Mesendoderm (in vitro differentiated cells): ENCODE measurements at regions not wholly inside any gene's neighbourhood (a gene's known extent, or its start where the extent isn't known, plus 50 kb on each side); places are given as distances from the start of the nearest gene placed in this dataset.

ENCODE experiments used
- DNase-seq: peaks from one replicate; pipeline ENCODE4 v3.0.0; 2013
- H2AK5ac ChIP-seq: 2 replicates; pipeline ENCODE4 v1.6.1; 2013; ENCODE audit warnings: low read length, inconsistent platforms
- H2BK120ac ChIP-seq: 2 replicates; pipeline ENCODE4 v1.6.1; 2013; ENCODE audit warnings: low read depth, mild to moderate bottlenecking, low read length, moderate library complexity, mixed read lengths
- H2BK15ac ChIP-seq: replicated peaks from 2 replicates; pipeline ENCODE4 v1.6.1; 2013; ENCODE audit warnings: low read depth, mild to moderate bottlenecking, moderate library complexity
- H2BK5ac ChIP-seq: 2 replicates; pipeline ENCODE4 v1.6.1; 2013; ENCODE audit warnings: low read length, inconsistent platforms
- H3K18ac ChIP-seq: 2 replicates; pipeline ENCODE4 v1.6.1; 2013; ENCODE audit warnings: mild to moderate bottlenecking, low read length, mixed read lengths
- H3K23ac ChIP-seq: one replicate; pipeline ENCODE4 v1.6.1; 2013; ENCODE audit warnings: low read length
- H3K27ac ChIP-seq: 2 replicates; pipeline ENCODE4 v1.5.1; 2013; ENCODE audit warnings: low read depth, mild to moderate bottlenecking, inconsistent platforms, low read length, moderate library complexity
- H3K27me3 ChIP-seq: 2 replicates; pipeline ENCODE4 v1.6.1; 2013; ENCODE audit warnings: low read length, control low read depth, mild to moderate bottlenecking, inconsistent platforms; ENCODE audit not compliant: insufficient read depth, poor library complexity
- H3K36me3 ChIP-seq: 2 replicates; pipeline ENCODE4 v1.6.1; 2013; ENCODE audit warnings: low read length, inconsistent platforms; ENCODE audit not compliant: control insufficient read depth, insufficient read depth
- H3K4ac ChIP-seq: one replicate; pipeline ENCODE4 v1.6.1; 2013; ENCODE audit warnings: low read depth, mild to moderate bottlenecking, low read length, moderate library complexity
- H3K4me1 ChIP-seq: 2 replicates; pipeline ENCODE4 v1.6.1; 2013; ENCODE audit warnings: low read depth, low read length, inconsistent platforms; ENCODE audit not compliant: control insufficient read depth
- H3K4me2 ChIP-seq: 2 replicates; pipeline ENCODE4 v1.6.1; 2013; ENCODE audit warnings: low read length
- H3K4me3 ChIP-seq: 2 replicates; pipeline ENCODE4 v1.5.1; 2013; ENCODE audit warnings: mild to moderate bottlenecking, low read length
- H3K56ac ChIP-seq: one replicate; pipeline ENCODE4 v1.6.1; 2013; ENCODE audit warnings: low read length
- H3K79me1 ChIP-seq: 2 replicates; pipeline ENCODE4 v1.6.1; 2013; ENCODE audit warnings: low read length, inconsistent platforms
- H3K79me2 ChIP-seq: 2 replicates; pipeline ENCODE4 v1.6.1; 2013; ENCODE audit warnings: mild to moderate bottlenecking, low read length; ENCODE audit not compliant: control insufficient read depth, insufficient read depth
- H3K9ac ChIP-seq: 2 replicates; pipeline ENCODE4 v1.6.1; 2013; ENCODE audit warnings: low read length, inconsistent platforms
- H4K5ac ChIP-seq: one replicate; pipeline ENCODE4 v1.6.1; 2013; ENCODE audit warnings: low read length
- H4K8ac ChIP-seq: one replicate; pipeline ENCODE4 v1.6.1; 2013; ENCODE audit warnings: low read depth, mild to moderate bottlenecking, control low read depth, low read length, moderate library complexity
- WGBS: extraction: QIAGEN DNeasy Blood & Tissue Kit; methylation state at CpG from one replicate; pipeline ENCODE4 v1.1.7; 2013; ENCODE audit warnings: low lambda C conversion rate, missing lambda C conversion rate; ENCODE audit not compliant: insufficient coverage; ENCODE audit errors: extremely low coverage; 5-methylcytosine and 5-hydroxymethylcytosine counted together

DNA sequence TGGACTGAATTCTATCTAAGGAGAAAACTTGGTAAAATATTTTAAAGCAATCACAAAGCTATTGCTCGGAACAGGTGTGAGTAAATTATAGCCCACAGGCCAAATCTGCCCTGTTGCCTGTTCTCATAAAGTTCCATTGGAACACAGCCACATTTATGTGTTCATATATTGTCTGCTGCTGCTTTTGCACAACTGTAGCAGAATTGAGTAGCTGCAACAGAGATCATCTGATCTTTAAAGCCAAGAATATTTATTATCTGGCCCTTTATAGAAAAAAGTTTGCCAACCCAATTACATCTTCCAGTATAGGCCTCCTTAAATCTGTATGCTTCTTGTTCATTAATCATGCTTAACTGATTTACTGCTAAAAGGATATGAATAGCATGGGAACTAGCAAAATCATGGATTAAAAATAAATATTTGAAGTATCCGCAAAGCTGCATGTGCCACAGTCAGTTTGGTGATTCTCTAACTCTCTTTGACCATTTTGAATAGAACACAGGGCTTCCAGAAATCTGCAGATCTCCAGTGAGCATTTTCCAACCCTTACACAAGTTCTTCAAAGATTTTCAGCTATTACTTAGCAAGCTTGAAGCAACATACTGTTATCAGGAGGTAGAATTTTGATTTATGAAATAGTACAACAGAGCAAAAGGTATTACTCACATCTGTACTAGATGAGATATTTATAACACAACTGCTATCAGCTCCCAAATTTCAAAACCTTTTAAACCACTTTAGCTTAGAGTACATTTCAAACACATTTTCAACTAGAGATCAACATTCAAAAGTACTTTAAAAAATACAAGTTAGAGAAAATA, 312.6 kb upstream of the ID4 start:
- no peak overlapping the region for H3K27ac ChIP-seq
- no peaks in the 10 kb centered on the region for H3K4me1 ChIP-seq
- H3K79me1 ChIP-seq: no peaks in the 10 kb centered on the region
- no peak overlapping the region for H4K5ac ChIP-seq
- no peak overlapping the region for H3K9ac ChIP-seq
- H2BK15ac ChIP-seq: no peak overlapping the region
- no peak overlapping the region for H3K56ac ChIP-seq
- H3K27me3 ChIP-seq: no peaks in the 10 kb centered on the region
- H3K36me3 ChIP-seq: no peaks in the 10 kb centered on the region
- H3K79me2 ChIP-seq: no peaks in the 10 kb centered on the region
- no peak overlapping the region for H4K8ac ChIP-seq
- no peak overlapping the region for H3K23ac ChIP-seq
- no peak overlapping the region for H2BK120ac ChIP-seq
- no peak overlapping the region for H3K18ac ChIP-seq
- no peak overlapping the region for H3K4ac ChIP-seq
- no peak overlapping the region for H3K4me2 ChIP-seq
- H2AK5ac ChIP-seq: no peak overlapping the region
- no peak overlapping the region for H2BK5ac ChIP-seq
- no peak overlapping the region for H3K4me3 ChIP-seq
- no CpG with 5 or more reads among the region's 2 CpGs for WGBS
- no peak for DNase-seq

DNA sequence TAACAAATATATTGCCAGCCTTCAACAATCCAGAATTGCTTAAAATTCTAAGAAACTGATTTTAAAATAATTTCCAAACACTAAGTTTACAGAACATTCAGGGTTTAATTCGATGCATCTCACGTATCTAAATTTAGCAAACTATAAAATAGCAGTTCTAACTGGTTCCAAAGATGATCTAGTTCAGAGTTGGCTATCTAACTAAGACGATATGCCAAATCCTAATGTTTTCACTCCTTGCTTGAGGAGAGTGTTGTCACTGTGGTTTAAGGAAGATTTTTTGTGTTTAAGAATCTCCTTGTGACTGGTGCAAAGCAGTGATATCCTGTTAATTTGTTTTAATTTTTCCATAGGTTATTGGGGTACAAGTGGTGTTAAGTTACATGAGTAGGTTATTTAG, 311.5 kb upstream of the ID4 start:
- Histone ChIP-seq H4K5ac (no peak overlapping the region), H3K4me2 (no peak overlapping the region), H3K27ac (no peak overlapping the region), H2BK5ac (no peak overlapping the region), H3K79me2 (no peaks in the 10 kb centered on the region), H3K4me3 (no peak overlapping the region), H3K4me1 (no peaks in the 10 kb centered on the region), H2AK5ac (no peak overlapping the region), H3K79me1 (no peaks in the 10 kb centered on the region), H3K4ac (no peak overlapping the region), H3K23ac (no peak overlapping the region), H3K27me3 (no peaks in the 10 kb centered on the region), H3K9ac (no peak overlapping the region), H3K56ac (no peak overlapping the region), H2BK120ac (no peak overlapping the region), H3K18ac (no peak overlapping the region), H3K36me3 (no peaks in the 10 kb centered on the region), H4K8ac (no peak overlapping the region), H2BK15ac (no peak overlapping the region)
- no CpG with 5 or more reads among the region's 3 CpGs for WGBS
- DNase-seq: no peak

DNA sequence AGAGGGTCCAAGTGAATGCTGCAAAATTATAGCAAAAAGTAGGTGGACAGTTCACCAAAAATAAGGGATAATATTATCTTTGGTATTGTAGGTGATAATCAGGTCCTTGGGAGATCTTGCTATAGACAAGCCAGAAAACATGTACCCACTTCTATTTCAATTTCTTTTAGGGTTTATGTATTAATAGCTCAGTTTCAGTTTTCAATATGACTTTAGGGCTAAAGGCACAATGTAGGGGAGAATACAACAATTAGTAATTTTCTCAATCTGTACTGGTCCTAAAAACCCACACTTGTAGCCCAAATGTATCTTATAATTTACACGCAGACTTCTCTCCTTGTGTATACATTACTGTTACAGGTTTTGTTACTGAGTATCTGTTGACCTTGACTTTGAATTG, 307.0 kb upstream of the ID4 start:
- Histone ChIP-seq H3K79me1 (no peaks in the 10 kb centered on the region), H3K79me2 (no peaks in the 10 kb centered on the region), H2BK5ac (no peak overlapping the region), H4K5ac (no peak overlapping the region), H3K23ac (no peak overlapping the region), H2BK120ac (no peak overlapping the region), H4K8ac (no peak overlapping the region), H3K27me3 (no peaks in the 10 kb centered on the region), H2BK15ac (no peak overlapping the region), H3K27ac (no peak overlapping the region), H3K9ac (no peak overlapping the region), H3K36me3 (no peaks in the 10 kb centered on the region), H3K56ac (no peak overlapping the region), H3K4me1 (no peaks in the 10 kb centered on the region), H3K4me2 (no peak overlapping the region), H3K4me3 (no peak overlapping the region), H3K18ac (no peak overlapping the region), H2AK5ac (no peak overlapping the region), H3K4ac (no peak overlapping the region)
- no CpG with 5 or more reads among the region's 1 CpG for WGBS
- DNase-seq: no peak

DNA sequence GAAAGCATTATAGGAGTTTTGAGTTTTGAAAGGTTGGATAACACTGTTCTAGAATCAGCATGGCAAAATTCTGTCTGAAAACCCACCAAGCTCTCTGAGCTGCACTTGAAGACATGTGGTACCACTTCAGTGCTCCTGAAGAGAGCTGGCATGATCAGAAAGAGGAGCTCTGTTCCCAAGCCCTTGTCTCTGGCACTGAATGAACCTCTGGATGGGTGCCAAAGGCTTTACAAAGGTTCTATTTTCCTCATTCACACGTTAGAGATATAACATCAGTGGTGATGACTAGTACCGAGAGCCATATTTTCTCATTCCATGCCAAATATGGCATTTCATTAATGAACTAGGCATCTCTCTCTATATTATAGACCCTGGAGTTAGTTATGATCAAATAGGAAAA, 301.8 kb upstream of the ID4 start:
- no CpG with 5 or more reads among the region's 2 CpGs for WGBS
- Histone ChIP-seq H3K27ac (no peak overlapping the region), H3K79me1 (no peaks in the 10 kb centered on the region), H3K4ac (no peak overlapping the region), H3K27me3 (no peaks in the 10 kb centered on the region), H2AK5ac (no peak overlapping the region), H3K9ac (no peak overlapping the region), H3K56ac (no peak overlapping the region), H2BK15ac (no peak overlapping the region), H3K4me1 (no peaks in the 10 kb centered on the region), H3K4me3 (no peak overlapping the region), H2BK120ac (no peak overlapping the region), H3K23ac (no peak overlapping the region), H4K5ac (no peak overlapping the region), H3K79me2 (no peaks in the 10 kb centered on the region), H3K4me2 (no peak overlapping the region), H4K8ac (no peak overlapping the region), H2BK5ac (no peak overlapping the region), H3K36me3 (no peaks in the 10 kb centered on the region), H3K18ac (no peak overlapping the region)
- DNase-seq: no peak

DNA sequence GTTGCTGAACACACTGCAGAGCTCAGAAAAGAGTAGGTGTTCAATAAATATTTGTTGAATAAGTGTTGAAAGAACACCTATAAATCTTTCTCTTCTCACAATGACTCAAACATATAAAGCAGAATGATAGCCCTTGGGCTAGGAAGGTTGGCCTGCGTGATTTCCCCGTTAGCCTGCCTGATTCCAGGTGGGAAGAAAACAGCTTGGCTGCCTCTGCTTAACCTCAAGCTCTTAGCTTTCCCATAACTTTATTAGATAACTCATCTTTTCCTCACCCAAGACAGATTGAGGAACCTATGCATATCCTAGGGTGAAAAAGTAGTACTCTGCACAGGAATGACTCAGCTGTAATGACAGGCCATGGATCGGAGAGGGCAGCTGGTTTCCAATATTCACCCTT, 300.3 kb upstream of the ID4 start:
- Histone ChIP-seq H2BK15ac (no peak overlapping the region), H2AK5ac (no peak overlapping the region), H3K79me1 (no peaks in the 10 kb centered on the region), H3K23ac (no peak overlapping the region), H4K5ac (no peak overlapping the region), H4K8ac (no peak overlapping the region), H3K27ac (no peak overlapping the region), H3K27me3 (no peaks in the 10 kb centered on the region), H3K56ac (no peak overlapping the region), H3K4me1 (no peaks in the 10 kb centered on the region), H3K36me3 (no peaks in the 10 kb centered on the region), H3K4me2 (no peak overlapping the region), H2BK120ac (no peak overlapping the region), H3K9ac (no peak overlapping the region), H3K79me2 (no peaks in the 10 kb centered on the region), H3K4me3 (no peak overlapping the region), H2BK5ac (no peak overlapping the region), H3K18ac (no peak overlapping the region), H3K4ac (no peak overlapping the region)
- no CpG with 5 or more reads among the region's 3 CpGs for WGBS
- DNase-seq: no peak

DNA sequence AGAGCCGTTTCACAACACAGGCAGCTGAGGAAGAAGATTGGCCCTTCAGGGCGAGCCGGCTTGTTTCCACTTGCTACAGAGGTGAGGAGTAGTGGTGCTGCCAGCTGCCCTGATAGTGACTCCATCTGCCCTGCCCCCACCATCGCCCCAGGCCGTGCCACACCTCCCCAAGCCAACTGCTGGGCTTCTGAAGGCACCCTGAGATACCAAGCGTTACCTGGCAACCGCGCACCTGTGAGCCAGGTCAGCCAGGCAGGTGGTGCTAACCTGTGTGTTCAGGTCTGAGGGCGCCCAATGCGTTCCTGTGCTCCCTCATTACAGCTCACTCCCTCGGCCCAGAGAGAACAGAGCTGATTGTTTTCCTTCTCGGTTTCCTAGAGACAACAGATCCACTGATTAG, 299.1 kb upstream of the ID4 start:
- Histone ChIP-seq H3K27me3 (no peaks in the 10 kb centered on the region), H3K23ac (no peak overlapping the region), H3K79me2 (no peaks in the 10 kb centered on the region), H2AK5ac (no peak overlapping the region), H2BK120ac (no peak overlapping the region), H3K9ac (no peak overlapping the region), H3K79me1 (no peaks in the 10 kb centered on the region), H3K36me3 (no peaks in the 10 kb centered on the region), H3K4me3 (no peak overlapping the region), H2BK15ac (no peak overlapping the region), H3K27ac (no peak overlapping the region), H3K4me1 (no peaks in the 10 kb centered on the region), H3K56ac (no peak overlapping the region), H4K8ac (no peak overlapping the region), H3K4ac (no peak overlapping the region), H2BK5ac (no peak overlapping the region), H4K5ac (no peak overlapping the region), H3K18ac (no peak overlapping the region), H3K4me2 (no peak overlapping the region)
- WGBS: no CpG with 5 or more reads among the region's 12 CpGs
- DNase-seq: peak; percentile 14
